Gastroesophageal sphincter (tissue), 3 donors: ENCODE measurements at regions not wholly inside any gene's neighbourhood (a gene's known extent, or its start where the extent isn't known, plus 50 kb on each side); places are given as distances from the start of the nearest gene placed in this dataset.

Source experiments
- POLR2A ChIP-seq, 2 donors: fragments of 450-650 bp; IDR thresholded peaks; one replicate each; pipeline ENCODE4 v1.6.1; 2017; ENCODE audit warnings: antibody characterized with exemption in 2 of 2, mild to moderate bottlenecking in 2 of 2, moderate library complexity in 1 of 2
- POLR2AphosphoS5 ChIP-seq: sonication (generic); formaldehyde crosslinking; IDR thresholded peaks from one replicate; pipeline ENCODE4 v1.6.1; 2017; ENCODE audit warnings: antibody characterized with exemption
- TF ChIP-seq, protein P1 (sequence below), 4 experiments: fragments of 200-600 bp in 2 of 4; fragments of 450-650 bp in 2 of 4; sonication (generic) in 1 of 4; IDR thresholded peaks; one replicate each; pipeline ENCODE4 v1.5.1; 2017 to 2019; ENCODE audit warnings: antibody characterized with exemption in 4 of 4, mild to moderate bottlenecking in 2 of 4, moderate library complexity in 2 of 4

DNA sequence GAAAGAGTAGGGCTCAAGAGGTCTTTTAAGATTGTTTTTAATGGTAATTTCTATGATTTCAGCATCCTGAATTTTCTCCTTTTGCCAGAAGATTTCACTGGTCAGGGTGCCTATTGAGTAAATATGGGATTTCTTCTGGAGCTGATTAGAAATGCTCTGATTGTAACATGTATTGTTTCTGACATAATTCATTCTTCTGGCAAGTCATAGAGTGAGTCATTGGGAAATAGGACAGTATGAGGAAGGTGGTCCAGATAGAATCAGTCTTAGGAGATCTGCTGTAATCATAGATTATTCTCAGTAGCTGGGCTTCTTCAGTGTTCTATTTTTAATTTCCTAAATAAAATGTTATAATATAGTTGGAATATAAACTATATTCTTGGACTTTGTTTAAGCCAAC lies 182.0 kb upstream of the NAV3 start:
- TF ChIP-seq POLR2A (IDR thresholded peaks at IDR 0.05), result no peak
- TF ChIP-seq, protein P1, sequence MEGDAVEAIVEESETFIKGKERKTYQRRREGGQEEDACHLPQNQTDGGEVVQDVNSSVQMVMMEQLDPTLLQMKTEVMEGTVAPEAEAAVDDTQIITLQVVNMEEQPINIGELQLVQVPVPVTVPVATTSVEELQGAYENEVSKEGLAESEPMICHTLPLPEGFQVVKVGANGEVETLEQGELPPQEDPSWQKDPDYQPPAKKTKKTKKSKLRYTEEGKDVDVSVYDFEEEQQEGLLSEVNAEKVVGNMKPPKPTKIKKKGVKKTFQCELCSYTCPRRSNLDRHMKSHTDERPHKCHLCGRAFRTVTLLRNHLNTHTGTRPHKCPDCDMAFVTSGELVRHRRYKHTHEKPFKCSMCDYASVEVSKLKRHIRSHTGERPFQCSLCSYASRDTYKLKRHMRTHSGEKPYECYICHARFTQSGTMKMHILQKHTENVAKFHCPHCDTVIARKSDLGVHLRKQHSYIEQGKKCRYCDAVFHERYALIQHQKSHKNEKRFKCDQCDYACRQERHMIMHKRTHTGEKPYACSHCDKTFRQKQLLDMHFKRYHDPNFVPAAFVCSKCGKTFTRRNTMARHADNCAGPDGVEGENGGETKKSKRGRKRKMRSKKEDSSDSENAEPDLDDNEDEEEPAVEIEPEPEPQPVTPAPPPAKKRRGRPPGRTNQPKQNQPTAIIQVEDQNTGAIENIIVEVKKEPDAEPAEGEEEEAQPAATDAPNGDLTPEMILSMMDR (IDR thresholded peaks at IDR 0.05), result no peak
- no peak for TF ChIP-seq POLR2AphosphoS5
